ENCODE measurements at regions not wholly inside any gene's neighbourhood (a gene's known extent, or its start where the extent isn't known, plus 50 kb on each side); places are given as distances from the start of the nearest gene placed in this dataset.

DNA sequence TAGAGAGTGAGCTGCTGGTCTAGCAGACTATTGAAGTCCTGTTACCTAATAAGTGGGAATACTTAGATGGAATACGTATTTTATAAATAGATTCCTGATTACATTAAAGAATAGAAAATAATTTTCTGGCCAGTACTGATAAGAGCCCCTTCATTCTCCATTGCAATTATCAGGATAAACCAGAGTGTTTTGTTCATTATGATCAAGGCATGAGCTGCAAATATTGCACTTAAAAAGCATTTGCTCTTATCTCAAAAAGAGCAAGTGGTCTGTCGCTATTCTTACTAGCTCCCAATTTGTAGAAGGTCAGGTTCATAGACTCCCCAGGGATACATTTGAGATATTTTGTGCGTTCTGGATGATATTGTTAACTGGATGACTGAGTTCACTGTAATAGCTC, 73.1 kb upstream of the PLCB4 start:
- H3K4me3 ChIP-seq: no peak overlapping the region
- H3K4me1 ChIP-seq (ENCODE audit: insufficient read depth): peaks cover 11% of the 10 kb centered on the region
- no peaks in the 10 kb centered on the region for H4K20me1 ChIP-seq (replicated peaks; ENCODE audit: insufficient read depth)
- no peaks in the 10 kb centered on the region for H3F3A ChIP-seq (replicated peaks; ENCODE audit: low read depth)
- H3K27ac ChIP-seq (ENCODE audit: low read depth): no peak overlapping the region
- no peaks in the 10 kb centered on the region for H3K27me3 Mint-ChIP-seq (ENCODE audit: insufficient read depth, low read depth, poor library complexity)
- no peaks in the 10 kb centered on the region for H3K36me3 ChIP-seq (ENCODE audit: insufficient read depth)
- DNase-seq (ENCODE audit: low spot score) (no peak), ATAC-seq (no peak)
- 0 out of 2 replicates have a peak, but pooled peaks cover 1% of the 10 kb centered on the region for H3K9me2 ChIP-seq (ENCODE audit: insufficient read depth)
- H3K79me2 ChIP-seq (replicated peaks; ENCODE audit: insufficient read depth): no peaks in the 10 kb centered on the region
- no peaks in the 10 kb centered on the region for H3K9me3 Mint-ChIP-seq
- H3K27ac Mint-ChIP-seq: no peak overlapping the region
- peaks cover 18% of the 10 kb centered on the region for H3K4me1 Mint-ChIP-seq
- no peak overlapping the region for H3K4me2 ChIP-seq
- no peaks in the 10 kb centered on the region for H3K27me3 ChIP-seq (ENCODE audit: insufficient read depth)
- H2AFZ ChIP-seq: no peak overlapping the region
- H3K36me3 Mint-ChIP-seq (ENCODE audit: low read depth): no peaks in the 10 kb centered on the region
- no peak overlapping the region for H3K4me3 Mint-ChIP-seq
- TF ChIP-seq ZNF331 (CRISPR knock-in tag; IDR thresholded peaks at IDR 0.05; ENCODE audit: low read depth): no peak

GRCh38 chr20:8996817-8997512, 71.9 kb upstream of the PLCB4 start:
- H3K4me3 ChIP-seq: no peak overlapping the region
- 0 out of 2 replicates have a peak, but pooled peaks cover 3% of the 10 kb centered on the region for H3K9me2 ChIP-seq (ENCODE audit: insufficient read depth)
- peaks cover 2% of the 10 kb centered on the region; the same call in 1 of the 3 replicates for H3K9me3 Mint-ChIP-seq
- TF ChIP-seq ZNF331 (CRISPR knock-in tag; IDR thresholded peaks at IDR 0.05; ENCODE audit: low read depth) (no peak), POLR2AphosphoS5 (IDR thresholded peaks at IDR 0.05; ENCODE audit: low read depth) (no peak), ETS1 (IDR thresholded peaks at IDR 0.05) (no peak), JUNB (IDR thresholded peaks at IDR 0.05; ENCODE audit: unreplicated experiment) (no peak), EZH2phosphoT487 (IDR thresholded peaks at IDR 0.05; ENCODE audit: unreplicated experiment) (no peak), ZNF114 (CRISPR knock-in tag; IDR thresholded peaks at IDR 0.05) (no peak), EZH2 (IDR thresholded peaks at IDR 0.05; ENCODE audit: low read depth, unreplicated experiment) (no peak), CTCF (conservative IDR thresholded peaks at IDR 0.05; ENCODE audit: low read depth in 2 of 2) (no peak), CREB1 (CRISPR knock-in tag; IDR thresholded peaks at IDR 0.05; ENCODE audit: low read depth) (no peak), STAT1 (IDR thresholded peaks at IDR 0.05; ENCODE audit: unreplicated experiment) (no peak), NANOG (IDR thresholded peaks at IDR 0.05; ENCODE audit: borderline replicate concordance) (no peak)
- TF ChIP-seq, protein P1, sequence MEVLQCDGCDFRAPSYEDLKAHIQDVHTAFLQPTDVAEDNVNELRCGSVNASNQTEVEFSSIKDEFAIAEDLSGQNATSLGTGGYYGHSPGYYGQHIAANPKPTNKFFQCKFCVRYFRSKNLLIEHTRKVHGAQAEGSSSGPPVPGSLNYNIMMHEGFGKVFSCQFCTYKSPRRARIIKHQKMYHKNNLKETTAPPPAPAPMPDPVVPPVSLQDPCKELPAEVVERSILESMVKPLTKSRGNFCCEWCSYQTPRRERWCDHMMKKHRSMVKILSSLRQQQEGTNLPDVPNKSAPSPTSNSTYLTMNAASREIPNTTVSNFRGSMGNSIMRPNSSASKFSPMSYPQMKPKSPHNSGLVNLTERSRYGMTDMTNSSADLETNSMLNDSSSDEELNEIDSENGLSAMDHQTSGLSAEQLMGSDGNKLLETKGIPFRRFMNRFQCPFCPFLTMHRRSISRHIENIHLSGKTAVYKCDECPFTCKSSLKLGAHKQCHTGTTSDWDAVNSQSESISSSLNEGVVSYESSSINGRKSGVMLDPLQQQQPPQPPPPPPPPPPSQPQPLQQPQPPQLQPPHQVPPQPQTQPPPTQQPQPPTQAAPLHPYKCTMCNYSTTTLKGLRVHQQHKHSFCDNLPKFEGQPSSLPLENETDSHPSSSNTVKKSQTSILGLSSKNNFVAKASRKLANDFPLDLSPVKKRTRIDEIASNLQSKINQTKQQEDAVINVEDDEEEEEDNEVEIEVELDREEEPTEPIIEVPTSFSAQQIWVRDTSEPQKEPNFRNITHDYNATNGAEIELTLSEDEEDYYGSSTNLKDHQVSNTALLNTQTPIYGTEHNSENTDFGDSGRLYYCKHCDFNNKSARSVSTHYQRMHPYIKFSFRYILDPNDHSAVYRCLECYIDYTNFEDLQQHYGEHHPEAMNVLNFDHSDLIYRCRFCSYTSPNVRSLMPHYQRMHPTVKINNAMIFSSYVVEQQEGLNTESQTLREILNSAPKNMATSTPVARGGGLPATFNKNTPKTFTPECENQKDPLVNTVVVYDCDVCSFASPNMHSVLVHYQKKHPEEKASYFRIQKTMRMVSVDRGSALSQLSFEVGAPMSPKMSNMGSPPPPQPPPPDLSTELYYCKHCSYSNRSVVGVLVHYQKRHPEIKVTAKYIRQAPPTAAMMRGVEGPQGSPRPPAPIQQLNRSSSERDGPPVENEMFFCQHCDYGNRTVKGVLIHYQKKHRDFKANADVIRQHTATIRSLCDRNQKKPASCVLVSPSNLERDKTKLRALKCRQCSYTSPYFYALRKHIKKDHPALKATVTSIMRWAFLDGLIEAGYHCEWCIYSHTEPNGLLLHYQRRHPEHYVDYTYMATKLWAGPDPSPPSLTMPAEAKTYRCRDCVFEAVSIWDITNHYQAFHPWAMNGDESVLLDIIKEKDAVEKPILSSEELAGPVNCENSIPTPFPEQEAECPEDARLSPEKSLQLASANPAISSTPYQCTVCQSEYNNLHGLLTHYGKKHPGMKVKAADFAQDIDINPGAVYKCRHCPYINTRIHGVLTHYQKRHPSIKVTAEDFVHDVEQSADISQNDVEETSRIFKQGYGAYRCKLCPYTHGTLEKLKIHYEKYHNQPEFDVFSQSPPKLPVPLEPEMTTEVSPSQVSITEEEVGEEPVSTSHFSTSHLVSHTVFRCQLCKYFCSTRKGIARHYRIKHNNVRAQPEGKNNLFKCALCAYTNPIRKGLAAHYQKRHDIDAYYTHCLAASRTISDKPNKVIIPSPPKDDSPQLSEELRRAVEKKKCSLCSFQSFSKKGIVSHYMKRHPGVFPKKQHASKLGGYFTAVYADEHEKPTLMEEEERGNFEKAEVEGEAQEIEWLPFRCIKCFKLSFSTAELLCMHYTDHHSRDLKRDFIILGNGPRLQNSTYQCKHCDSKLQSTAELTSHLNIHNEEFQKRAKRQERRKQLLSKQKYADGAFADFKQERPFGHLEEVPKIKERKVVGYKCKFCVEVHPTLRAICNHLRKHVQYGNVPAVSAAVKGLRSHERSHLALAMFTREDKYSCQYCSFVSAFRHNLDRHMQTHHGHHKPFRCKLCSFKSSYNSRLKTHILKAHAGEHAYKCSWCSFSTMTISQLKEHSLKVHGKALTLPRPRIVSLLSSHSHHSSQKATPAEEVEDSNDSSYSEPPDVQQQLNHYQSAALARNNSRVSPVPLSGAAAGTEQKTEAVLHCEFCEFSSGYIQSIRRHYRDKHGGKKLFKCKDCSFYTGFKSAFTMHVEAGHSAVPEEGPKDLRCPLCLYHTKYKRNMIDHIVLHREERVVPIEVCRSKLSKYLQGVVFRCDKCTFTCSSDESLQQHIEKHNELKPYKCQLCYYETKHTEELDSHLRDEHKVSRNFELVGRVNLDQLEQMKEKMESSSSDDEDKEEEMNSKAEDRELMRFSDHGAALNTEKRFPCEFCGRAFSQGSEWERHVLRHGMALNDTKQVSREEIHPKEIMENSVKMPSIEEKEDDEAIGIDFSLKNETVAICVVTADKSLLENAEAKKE (CRISPR knock-in tag; IDR thresholded peaks at IDR 0.05): no peak

More at GRCh38 chr20:8996817-8997512, 71.9 kb upstream of the PLCB4 start:
- peak; percentile 45 for DNase-seq (ENCODE audit: low spot score)
- Histone ChIP-seq H4K20me1 (replicated peaks; ENCODE audit: insufficient read depth) (no peaks in the 10 kb centered on the region), H2AFZ (peak overlapping the region; percentile 72), H3K79me2 (replicated peaks; ENCODE audit: insufficient read depth) (no peaks in the 10 kb centered on the region), H3F3A (replicated peaks; ENCODE audit: low read depth) (no peaks in the 10 kb centered on the region), H3K27me3 (ENCODE audit: insufficient read depth) (no peaks in the 10 kb centered on the region), H3K4me1 (ENCODE audit: insufficient read depth) (peaks cover 11% of the 10 kb centered on the region), H3K36me3 (ENCODE audit: insufficient read depth) (no peaks in the 10 kb centered on the region), H3K4me2 (peak overlapping the region; percentile 67), H3K27ac (ENCODE audit: low read depth) (peak overlapping the region; percentile 23; the same call in 1 of the 2 replicates)
- no peaks in the 10 kb centered on the region for H3K27me3 Mint-ChIP-seq (ENCODE audit: insufficient read depth, low read depth, poor library complexity)
- peak; percentile 52 for ATAC-seq
- peak overlapping the region; percentile 94; the same call in 1 of the 2 replicates for H3K27ac Mint-ChIP-seq
- H3K4me3 Mint-ChIP-seq: no peak overlapping the region
- peaks cover 2% of the 10 kb centered on the region; the same call in 2 of the 3 replicates for H3K36me3 Mint-ChIP-seq (ENCODE audit: low read depth)
- H3K4me1 Mint-ChIP-seq: peaks cover 24% of the 10 kb centered on the region

Data from GM23338 (cell line).